ENCODE measurements at regions not wholly inside any gene's neighbourhood (a gene's known extent, or its start where the extent isn't known, plus 50 kb on each side); places are given as distances from the start of the nearest gene placed in this dataset.

DNA sequence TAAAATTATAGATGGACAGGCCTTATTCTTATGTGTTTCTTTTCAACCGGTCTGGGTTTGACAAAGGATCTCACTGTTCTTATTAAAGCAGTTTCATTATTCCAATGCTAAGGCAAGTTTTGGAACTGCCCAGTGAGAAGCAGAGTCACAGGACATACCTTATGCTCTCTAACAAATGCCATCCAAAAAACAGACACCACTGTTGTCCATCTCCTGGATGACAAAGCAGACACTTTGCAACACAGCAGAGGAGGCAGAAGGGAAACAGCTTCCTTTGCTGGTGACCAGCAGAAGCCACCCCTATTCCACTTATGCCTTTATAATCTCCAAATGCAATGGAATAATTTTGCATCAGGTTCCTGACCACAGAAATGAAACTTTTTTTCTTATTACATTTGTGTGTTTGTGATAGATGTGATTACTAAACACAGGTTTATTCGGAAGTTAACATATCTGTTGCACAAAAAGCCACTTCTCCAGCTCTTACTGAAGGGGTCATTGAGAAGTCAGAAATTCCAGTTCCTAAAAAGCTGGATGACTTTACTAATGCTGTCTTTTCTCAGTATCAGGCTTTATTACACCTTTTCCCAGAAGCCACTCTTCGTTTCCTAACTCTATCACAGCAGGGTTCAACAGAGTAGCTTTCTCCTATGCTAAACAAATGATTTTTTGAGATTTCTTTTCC, 115.6 kb downstream of the BTG1 start:
- no peak for DNase-seq

DNA sequence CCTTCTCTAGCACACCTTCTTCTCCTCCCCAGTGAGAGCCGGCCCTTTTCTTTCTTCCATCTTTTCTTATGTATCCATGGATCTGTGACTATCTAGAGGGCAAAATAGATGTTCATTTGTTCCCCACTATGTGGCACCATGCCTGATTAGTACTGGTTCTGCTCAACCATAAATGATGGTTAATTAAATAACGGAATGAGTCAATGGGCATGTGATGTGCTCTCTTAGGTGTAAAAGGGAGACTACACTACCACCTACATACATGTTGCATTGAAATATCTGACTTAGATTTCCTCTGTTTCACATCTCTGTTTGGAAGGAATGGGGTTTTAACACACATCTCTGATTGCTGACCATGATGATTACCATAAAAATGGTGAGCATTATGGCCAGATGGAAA, 116.5 kb downstream of the BTG1 start:
- no peak for DNase-seq

DNA sequence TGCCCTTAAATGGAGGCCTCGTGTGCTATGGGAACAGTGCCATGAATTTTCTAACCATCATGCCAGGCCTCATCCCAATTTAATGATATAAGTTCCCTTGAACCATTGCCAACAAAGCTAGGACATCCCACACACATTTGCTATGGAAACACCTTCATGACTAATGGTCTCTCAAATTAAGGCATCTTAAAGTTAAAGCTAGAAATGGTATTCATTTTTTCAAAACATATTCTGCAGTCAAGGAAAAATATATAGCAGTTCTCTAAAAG, 117.3 kb downstream of the BTG1 start:
- no peak for DNase-seq

DNA sequence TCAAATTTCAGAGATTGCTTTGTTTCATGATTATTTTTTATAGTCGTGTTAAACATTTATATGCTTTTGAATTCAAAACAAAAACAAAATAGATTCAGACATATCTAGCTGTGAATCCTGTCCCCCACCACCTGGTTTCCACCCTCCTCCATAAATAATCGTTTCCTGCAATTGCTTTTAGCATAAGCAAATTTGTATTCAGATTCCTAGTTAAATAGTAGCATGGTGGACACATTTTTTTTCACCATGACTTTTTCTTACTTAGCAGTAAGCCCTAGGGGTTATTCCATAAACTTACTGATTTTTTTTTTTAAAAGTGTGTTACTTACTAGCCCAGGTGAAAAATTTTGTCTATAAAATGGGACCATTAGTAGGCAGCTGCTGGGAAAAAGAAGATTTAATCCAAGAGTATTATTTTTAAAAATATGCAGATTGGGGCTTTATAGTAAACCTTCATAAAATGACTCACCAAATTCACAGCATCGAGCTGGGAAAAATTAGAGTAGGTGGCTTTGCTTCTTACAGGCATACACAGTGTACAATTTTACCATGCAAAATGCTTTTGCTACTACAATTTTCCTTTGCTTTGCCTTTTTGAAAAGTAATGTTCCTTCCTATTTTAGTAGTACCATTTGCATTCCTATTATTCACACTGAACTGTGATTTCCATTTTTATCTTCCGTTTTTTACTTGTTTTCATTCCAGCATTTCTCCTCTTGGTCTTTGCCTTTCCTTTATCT, 117.8 kb downstream of the BTG1 start:
- DNase-seq, result no peak

DNA sequence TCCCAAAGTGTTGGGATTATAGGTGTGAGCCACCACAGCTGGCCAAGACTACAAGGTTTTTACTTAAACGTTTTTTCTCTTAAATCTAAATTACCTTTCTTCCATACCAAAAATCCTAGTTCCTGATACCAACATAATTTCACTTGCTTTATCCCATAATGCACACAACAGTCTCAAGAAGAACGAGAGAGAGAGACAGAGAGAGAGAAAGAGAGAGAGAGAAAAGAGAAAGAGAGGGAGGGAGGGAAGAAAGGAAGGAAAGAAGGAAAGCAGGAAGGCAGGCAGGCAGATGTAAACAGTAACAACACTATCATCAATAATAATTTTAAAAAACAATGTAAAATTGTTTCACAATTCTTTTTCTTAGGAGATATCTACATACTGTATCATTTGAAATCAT, 118.4 kb downstream of the BTG1 start:
- no peak for DNase-seq

DNA sequence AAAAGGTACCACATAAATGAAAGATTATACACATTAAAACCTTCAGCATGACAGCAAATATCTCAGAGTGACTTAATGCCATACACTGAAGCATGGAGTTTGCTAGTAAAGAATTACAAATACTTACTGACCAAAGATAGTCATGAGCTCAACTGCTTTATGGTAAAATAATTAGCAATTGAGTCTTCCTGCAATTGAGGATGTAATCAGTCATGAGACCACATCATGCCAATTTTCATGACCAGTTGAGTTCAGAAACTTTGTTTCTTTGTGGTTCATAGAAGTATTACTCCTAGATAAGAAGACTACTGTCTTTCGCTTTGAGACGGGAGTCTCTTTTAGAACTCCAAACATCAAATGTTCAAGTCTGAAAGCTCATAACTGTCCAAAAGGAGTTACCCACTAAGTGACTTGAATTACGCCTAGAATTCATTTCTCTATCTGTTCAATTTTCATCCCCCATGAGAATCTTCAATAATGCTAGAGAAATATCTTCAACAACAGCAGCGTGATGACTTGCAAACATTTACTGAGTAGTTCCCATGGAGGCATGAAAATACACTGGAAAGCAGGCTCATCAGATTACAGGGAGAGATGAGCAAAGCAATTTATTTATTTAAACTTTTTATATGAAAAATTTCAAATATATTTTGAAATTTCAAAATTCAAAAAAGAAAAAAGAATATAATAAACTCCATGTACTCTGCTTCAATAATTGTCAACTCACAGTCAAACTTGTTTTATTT, 120.0 kb downstream of the BTG1 start:
- no peak for DNase-seq

DNA sequence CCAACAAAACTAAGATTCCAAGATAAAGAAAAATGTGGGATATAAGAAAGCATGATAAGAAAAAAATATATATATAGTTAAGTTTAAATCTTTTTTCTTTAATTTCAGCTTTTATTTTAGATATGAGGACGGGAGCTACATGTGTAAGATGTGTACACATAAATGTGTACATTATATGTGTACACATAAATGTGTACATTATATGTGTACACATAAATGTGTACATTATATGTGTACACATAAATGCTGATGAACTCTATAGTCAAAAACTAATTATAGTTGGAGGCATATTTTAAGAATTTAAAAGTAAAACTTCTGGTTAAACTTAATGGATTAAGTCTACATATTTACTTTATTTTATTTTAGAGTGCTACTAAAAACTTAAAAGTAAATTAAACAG, 123.6 kb downstream of the BTG1 start:
- DNase-seq, result no peak

DNA sequence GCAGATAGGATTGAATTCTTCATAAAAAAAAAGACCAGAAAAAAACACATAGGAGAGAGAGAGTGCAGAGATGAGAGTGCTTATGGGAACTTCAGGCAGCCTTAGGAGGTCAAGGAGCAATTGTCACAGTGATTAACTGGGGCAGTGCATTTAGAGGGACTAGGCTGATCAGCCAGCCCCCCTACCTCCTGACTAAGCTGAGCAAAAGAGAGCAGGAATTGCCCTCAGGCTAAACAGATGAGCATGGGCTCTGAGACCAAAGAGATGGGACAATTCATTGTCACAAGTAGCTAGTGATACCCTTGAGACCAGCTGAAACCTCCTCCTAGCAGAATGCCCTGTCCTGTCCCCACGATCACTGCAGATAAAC, 124.0 kb downstream of the BTG1 start:
- DNase-seq, result no peak

DNA sequence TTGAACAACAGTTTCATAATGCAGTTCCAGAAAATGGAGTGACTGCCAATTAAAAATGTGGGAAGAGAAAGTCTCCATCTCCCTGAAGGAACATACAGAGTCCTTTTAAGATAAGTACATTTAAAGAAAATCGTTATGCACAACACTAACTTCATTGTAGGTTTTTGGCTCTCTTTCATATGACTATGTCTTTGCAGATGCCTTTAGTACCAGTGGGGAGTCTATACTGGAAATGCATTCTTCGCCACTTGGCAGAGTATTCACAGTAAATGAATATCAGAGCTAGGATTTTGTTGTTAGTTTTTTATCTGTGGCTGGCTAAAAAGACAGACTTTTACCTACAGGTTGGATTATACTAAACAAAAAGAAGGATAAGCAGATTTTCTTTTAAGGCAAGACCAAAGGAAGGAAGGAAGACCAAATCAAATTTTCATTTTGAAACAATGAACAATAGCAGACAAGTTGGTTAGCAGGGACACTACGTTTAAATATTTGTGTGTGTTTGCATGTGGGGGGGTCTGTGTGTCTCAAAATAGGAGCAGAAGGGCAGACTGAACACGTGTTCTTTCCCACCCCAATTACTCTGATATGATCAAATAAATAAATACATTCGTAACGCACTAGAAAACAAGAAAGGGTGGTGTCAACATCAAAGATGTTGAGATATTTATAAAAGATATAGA, 124.5 kb downstream of the BTG1 start:
- no peak for DNase-seq

DNA sequence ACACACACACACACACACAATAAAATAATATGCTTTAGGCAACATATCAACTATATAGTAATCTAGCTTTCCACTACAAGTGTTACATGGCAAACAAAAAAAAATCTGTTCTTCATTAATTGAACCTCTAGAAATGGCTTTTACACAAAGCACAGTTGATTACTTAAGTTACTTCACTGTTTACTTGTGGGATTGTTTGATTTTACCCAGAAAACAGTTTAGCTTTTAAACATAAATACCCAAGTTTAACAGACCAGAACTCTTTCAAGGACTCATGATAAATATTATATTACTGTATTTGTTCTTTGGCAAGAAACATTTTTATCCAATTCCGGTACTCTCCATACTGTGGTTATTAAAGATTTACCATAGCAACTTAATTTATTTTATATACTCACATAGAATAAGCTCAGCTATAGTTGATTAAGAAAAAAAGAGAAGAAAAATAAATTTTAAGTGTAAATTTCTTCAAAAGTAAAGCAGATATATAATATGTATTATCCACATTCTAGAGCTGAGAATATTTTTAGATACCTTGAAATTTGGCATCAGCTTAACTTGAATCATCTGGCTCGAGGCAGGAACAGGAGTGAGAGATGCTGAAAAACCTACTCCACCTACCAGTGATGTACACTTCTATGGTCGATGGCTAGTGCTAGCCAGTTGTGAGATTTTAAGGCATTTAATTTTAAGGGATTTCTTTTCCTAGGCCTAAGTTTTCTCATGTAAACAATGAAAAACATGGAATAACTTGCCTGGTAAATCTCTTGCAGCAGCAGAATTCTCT, 126.0 kb downstream of the BTG1 start:
- DNase-seq, result no peak

DNA sequence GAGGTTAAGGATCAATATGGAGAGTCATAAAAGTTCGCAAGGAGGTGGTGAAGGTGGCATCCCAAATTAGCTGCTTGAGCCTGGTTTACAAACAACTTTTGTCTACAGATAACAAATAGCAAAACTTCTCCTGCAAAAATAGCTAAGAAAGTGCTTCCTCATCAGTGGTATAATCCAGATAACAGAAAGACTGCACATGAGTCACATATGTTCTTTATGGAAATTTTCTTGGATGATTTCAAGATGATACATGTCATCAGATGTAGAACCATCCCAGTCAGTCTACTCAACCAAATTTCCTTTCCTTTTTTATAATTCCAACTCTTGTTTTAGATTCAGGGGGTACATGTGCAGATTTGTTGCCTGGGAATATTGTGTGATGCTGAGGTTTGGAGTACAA, 133.0 kb downstream of the BTG1 start:
- no peak for DNase-seq

DNA sequence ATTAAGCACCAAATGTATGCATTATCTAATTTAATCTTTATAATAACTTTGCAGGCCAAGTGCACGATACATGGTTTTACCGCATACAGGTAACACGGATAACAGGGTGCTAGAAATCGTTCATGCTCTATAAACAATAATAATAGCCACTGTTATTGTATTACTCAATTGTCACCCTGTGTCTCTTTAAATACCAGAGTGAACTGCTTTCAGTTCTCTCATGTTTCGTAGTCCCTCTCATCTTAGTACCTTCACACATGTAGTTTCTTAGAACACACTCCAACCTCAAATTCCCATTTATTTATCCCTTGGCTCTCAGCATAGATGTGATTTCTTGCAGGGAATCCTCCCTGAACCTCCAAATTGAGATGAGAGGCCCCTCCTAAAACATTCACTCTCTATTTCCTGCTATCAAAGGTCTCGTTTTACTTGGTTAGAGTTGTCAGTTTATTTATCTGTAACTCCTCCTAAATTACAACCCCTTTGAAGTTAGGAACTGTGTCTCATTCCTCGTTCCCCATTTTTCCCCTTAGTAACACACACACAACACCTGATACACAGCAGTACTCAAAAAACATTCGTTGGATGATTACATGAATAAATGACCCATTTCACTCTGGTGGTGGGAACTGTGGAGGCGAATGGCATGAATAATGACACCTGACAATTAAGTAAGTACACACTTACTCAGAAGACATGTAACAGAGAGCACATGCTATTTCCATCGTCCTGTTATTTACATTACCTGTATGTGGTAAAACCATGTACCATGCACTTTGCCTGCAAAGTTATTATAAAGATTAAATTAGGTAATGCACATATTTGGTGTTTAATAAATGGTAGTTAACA, 134.6 kb downstream of the BTG1 start:
- DNase-seq, result no peak

DNA sequence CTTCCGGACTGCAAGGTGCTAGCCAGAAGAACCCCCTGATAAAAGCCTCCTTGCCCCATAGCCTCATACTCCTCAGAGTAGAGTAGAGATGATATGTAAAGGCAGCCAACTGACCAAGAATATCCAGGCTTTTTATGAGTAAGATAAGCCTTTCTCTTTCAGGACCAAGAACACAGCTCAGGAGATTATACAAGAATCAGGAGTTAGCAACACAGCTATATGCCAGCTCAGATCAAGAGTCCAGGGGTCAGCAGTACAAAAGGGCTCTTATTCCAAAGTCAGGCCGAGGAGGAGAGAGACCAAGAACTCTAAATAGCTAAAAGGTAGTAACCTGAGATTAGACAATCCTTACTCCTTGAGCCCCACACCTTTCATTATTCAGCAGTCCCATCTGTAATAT, 135.3 kb downstream of the BTG1 start:
- DNase-seq, result no peak

DNA sequence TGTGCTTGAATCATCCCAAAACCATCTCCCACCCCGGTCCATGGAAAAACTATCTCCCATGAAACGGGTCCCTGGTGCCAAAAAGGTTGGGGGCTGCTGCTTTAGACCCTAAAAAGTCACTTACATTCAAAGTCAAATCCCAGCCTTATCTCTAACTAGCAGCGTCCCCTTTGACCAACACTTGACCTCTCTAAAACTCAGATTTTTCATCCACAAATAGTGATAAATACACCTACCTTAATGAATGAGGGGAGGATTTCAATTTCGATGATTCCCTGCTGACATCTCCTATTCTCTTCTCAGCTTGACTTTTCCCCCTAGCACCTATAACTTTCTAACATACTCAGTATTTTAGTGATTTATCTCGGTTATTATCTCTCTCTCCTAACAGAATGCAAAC, 137.3 kb downstream of the BTG1 start:
- DNase-seq, result no peak

DNA sequence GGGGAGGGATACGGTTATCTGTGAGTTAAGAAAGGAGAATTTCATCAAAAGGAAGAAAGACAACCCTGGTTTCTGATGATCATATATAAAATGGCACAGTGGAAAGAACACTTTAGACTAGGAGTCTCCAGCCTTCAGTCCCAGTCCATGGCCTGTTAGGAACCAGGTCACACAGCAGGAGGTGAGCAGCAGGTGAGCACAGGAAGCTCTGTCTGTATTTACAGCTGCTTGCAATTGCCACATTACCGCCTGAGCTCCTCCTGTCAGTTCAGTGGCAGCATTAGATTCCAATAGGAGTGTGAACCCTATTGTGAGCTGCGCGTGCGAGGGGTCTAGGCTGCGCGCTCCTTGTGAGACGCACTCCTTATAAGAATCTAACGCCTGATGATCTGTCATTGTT, 137.9 kb downstream of the BTG1 start:
- DNase-seq, result no peak

DNA sequence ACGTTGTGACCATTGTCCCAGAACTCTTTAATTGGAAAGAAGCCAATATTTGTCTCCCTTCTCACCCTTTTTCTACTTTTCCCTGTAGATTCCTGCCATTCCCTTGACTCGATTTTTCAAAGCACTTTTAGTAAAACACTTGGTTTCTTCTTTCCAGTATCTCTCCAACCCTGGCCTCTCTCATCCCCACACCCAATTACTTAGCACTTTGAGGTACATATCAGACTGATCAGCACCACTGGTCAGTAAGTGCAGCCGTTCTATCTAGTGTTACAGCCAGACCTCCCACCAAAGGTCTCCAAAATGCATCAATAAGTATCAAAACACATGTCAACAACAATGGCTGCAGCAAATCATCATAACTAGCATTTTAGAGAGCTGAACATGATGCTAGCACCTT, 141.9 kb downstream of the BTG1 start:
- DNase-seq, result no peak

DNA sequence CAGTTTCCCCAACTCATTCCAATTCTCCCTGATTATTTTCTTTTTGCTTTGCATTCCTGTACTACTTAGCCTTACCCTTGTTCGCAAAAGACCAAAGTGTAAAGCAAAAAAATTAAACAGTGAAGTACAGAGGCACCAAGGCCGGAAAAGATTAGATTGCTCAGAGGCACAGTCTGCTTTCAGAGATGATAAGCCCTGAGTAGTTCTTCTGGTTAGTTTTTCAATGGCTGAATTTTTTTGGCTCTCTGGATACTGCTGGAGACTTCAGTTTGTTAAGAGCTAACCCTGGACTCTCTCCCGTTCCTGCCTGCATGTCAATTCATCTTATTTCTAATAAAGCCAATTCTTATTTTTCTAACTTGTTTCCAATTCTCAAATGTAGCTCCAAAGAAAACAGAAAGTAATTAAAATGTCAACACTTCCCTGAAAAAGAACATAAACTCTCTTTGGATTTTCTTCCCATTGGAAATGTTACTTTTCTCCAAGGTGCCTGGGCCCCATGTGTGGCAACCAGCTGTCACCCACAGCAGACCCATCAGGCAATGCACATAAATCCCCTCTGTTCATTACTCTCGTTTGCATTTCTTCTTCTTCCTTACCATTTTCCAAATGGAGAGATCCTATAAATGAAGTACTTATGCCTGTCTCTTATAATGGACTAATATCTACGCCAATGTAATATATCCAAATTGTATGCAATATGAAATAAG, 142.8 kb downstream of the BTG1 start:
- DNase-seq, result no peak

DNA sequence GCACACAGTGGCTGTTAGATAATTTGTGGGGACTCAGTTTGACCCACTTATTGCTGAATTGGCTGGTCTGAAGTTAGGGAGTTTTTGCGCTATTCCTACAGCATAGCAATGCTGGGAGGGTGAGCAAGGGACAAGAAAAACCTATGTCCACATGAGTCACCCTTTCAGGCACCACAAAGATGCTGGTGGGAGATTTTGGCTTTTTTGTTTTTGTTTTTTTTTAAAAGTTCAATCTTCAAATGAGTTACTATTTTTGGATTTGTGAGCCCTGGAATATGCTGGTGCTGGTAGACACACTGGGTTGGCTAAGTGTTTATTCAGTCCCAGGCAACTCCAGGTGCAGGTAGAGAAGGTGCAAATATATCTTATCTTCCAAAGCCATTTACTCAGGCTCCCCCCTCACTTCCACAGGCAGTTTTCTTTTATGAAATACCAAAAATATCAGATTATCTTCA, 143.4 kb downstream of the BTG1 start:
- DNase-seq, result no peak

DNA sequence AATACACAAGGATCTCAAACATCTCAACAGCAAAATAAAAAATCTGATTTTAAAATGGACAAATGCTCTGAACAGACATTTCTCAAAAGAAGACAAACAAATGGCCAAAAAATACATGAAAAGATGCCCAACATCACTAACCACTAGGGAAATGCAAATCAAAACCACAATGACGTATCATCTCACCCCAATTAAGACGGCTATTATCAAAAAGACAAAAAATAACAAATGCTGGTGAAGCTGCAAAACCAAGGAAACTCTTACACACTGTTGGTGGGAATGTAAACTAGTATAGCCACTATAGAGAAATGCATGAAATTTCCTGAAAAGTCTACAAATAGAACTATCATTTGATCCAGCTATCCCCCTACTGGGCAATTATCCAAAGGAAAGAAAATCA, 145.0 kb downstream of the BTG1 start:
- peak; percentile 33 for DNase-seq

DNA sequence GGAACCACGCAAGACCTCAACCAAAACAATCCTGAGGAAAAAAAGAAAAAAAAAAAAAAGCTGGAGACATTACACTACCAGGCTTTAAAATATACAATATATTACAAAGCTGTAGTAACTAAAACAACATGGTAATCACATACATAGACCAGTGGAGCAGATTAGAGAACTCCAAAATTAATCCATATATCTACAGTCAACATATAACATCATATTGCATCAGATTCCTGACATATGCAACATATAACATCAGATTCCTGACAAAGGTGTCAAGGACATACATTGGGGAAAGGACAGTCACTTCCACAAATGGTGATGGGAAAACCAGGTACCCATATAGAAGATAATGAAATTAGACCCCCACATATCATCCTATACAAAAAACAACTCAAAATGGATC, 145.8 kb downstream of the BTG1 start:
- no peak for DNase-seq

DNA sequence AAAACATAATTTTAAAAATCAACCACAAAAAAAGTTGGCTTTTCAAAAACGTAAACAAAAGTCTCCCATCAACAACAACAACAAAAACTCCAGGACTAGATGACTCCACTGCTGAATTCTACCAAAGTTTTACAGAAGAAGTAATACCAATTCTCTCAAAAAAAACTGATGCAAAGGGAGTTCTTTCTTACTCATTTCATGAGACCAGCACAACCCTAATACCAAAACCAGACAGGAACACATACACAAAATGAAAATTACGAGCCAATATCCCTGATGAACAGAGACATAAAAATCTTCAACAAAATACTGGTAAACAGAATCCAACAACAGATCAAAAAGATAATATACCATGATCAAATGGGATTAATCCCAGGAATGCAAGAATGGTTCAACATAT, 147.3 kb downstream of the BTG1 start:
- DNase-seq, result no peak
